A549 (cell line): ENCODE measurements at regions not wholly inside any gene's neighbourhood (a gene's known extent, or its start where the extent isn't known, plus 50 kb on each side); places are given as distances from the start of the nearest gene placed in this dataset.
"Not testable (repeated sequence)": the region's sequence is repeated elsewhere in the genome, so short reads cannot be mapped to it uniquely, and the experiment has no call there.

Experiments used
- ATAC-seq, 2 experiments: fragments of 200-7000 bp in 1 of 2; fragments of >200 bp in 1 of 2; cut with Nextera tagmentation in 1 of 2; cut with Tn5 transposase in 1 of 2; 3 replicates each; pipeline versions ENCODE4 v1.8.0 to v1.9.1; 2018 to 2020; ENCODE audit warnings: mild to moderate bottlenecking in 1 of 2, moderate library complexity in 1 of 2
- CTCF ChIA-PET: fragments of 300-600 bp; sonication (Branson Sonifier 250); formaldehyde crosslinking; extraction: SDS; loops from one replicate; lab custom pipeline; 2021; ENCODE audit warnings: antibody characterized with exemption, inconsistent platforms; lab: Yijun Ruan, JAX
- POLR2A ChIA-PET: fragments of 350-600 bp; formaldehyde crosslinking; extraction: SDS; loops from one replicate; lab custom pipeline; 2021; ENCODE audit warnings: antibody characterized with exemption, inconsistent platforms; lab: Yijun Ruan, JAX
- DNase-seq, 2 experiments: peaks; one replicate each; pipeline versions ENCODE4 v3.0.0 to v3.0.0-alpha.2; 2011 to 2016; ENCODE audit warnings: low read depth in 1 of 2, low spot score in 1 of 2
- FAIRE-seq: peaks from 2 replicates; lab custom pipeline; 2011; peaks lifted over from hg19 to GRCh38; lab: Jason Lieb, UNC
- H3K27ac ChIP-seq, 2 experiments: fragments of >200 bp; sonication (Bioruptor Twin); formaldehyde crosslinking; 3 replicates each; pipeline ENCODE4 v1.5.1; 2016 to 2017
- H3K4me1 ChIP-seq: fragments of >200 bp; sonication (Bioruptor Twin); formaldehyde crosslinking; 3 replicates; pipeline ENCODE4 v1.6.1; 2016
- H3K4me2 ChIP-seq: fragments of >200 bp; sonication (Bioruptor Twin); formaldehyde crosslinking; 3 replicates; pipeline ENCODE4 v1.6.1; 2016
- H3K4me3 ChIP-seq: fragments of >200 bp; sonication (Bioruptor Twin); formaldehyde crosslinking; 3 replicates; pipeline ENCODE4 v1.5.1; 2016
- H3K9me3 ChIP-seq: fragments of >200 bp; sonication (Bioruptor Twin); formaldehyde crosslinking; 3 replicates; pipeline ENCODE4 v1.6.1; 2016
- ATOH8 ChIP-seq: fragments of 250-450 bp; sonication (Bioruptor Pico); IDR thresholded peaks from 2 replicates; pipeline ENCODE4 v1.5.0; 2020; ENCODE audit warnings: low read depth, mild to moderate bottlenecking, moderate library complexity
- CBX2 ChIP-seq: fragments of 200-600 bp; sonication (generic); IDR thresholded peaks from 2 replicates; pipeline ENCODE4 v1.6.1; 2016; ENCODE audit warnings: low read depth, mild to moderate bottlenecking, borderline replicate concordance
- CTCF ChIP-seq: fragments of >200 bp; sonication (Bioruptor Twin); formaldehyde crosslinking; IDR thresholded peaks from 3 replicates; pipeline ENCODE4 v1.5.1; 2016
- EHMT2 ChIP-seq: fragments of 200-600 bp; sonication (generic); IDR thresholded peaks from 2 replicates; pipeline ENCODE4 v1.6.1; 2016; ENCODE audit warnings: antibody characterized with exemption, low read depth, mild to moderate bottlenecking, moderate library complexity
- EP300 ChIP-seq, 2 experiments: fragments of >200 bp; sonication (Bioruptor Twin); formaldehyde crosslinking; IDR thresholded peaks; 2 replicates in 1 of 2; 3 replicates in 1 of 2; pipeline ENCODE4 v1.6.1; 2016 to 2017
- ESRRA ChIP-seq: fragments of 150-350 bp; IDR thresholded peaks from 2 replicates; pipeline ENCODE4 v1.6.1; 2014; ENCODE audit warnings: mild to moderate bottlenecking, low read length, borderline replicate concordance
- FOSB ChIP-seq: fragments of 250-450 bp; sonication (Bioruptor Pico); IDR thresholded peaks from 2 replicates; pipeline ENCODE4 v1.5.0; 2020; ENCODE audit warnings: mild to moderate bottlenecking, moderate library complexity
- HES2 ChIP-seq: fragments of >200 bp; sonication (Bioruptor Twin); formaldehyde crosslinking; IDR thresholded peaks from 2 replicates; pipeline ENCODE4 v1.6.1; 2016
- HEYL ChIP-seq: fragments of 250-450 bp; sonication (Bioruptor Pico); IDR thresholded peaks from 2 replicates; pipeline ENCODE4 v1.8.0; 2021; ENCODE audit warnings: mild to moderate bottlenecking, moderate library complexity
- HOXB13 ChIP-seq: fragments of 250-450 bp; sonication (Bioruptor Pico); IDR thresholded peaks from 2 replicates; pipeline ENCODE4 v1.5.0; 2020; ENCODE audit warnings: low read depth, mild to moderate bottlenecking, moderate library complexity
- HOXB5 ChIP-seq: fragments of 250-450 bp; sonication (Bioruptor Pico); IDR thresholded peaks from 2 replicates; pipeline ENCODE4 v1.5.0; 2020; ENCODE audit warnings: mild to moderate bottlenecking, moderate library complexity
- JUN ChIP-seq, 2 experiments: fragments of >200 bp; sonication (Bioruptor Twin); formaldehyde crosslinking; IDR thresholded peaks; 2 replicates in 1 of 2; 3 replicates in 1 of 2; pipeline ENCODE4 v1.6.1; 2016 to 2017
- KDM5A ChIP-seq: fragments of 200-600 bp; sonication (generic); IDR thresholded peaks from 2 replicates; pipeline ENCODE4 v1.6.1; 2016; ENCODE audit warnings: antibody characterized with exemption, mild to moderate bottlenecking
- MAFK ChIP-seq: fragments of 450-650 bp; IDR thresholded peaks from 2 replicates; pipeline ENCODE4 v1.6.1; 2014; ENCODE audit not compliant: partially characterized antibody
- PBX3 ChIP-seq: IDR thresholded peaks from 2 replicates; pipeline ENCODE4 v1.6.1; 2012
- SREBF2 ChIP-seq: fragments of 450-650 bp; IDR thresholded peaks from 2 replicates; pipeline ENCODE4 v1.6.1; 2014; ENCODE audit warnings: mild to moderate bottlenecking, moderate library complexity
- ZNF302 ChIP-seq: fragments of 250-450 bp; sonication (Bioruptor Pico); IDR thresholded peaks from 2 replicates; pipeline ENCODE4 v1.9.0; 2021; ENCODE audit warnings: inconsistent platforms, mild to moderate bottlenecking, moderate library complexity
- WGBS: methylation state at CpG from one replicate; pipeline ENCODE4 v1.1.6; 2017; ENCODE audit errors: missing lambda C conversion rate; 5-methylcytosine and 5-hydroxymethylcytosine counted together

- ChIA-PET POLR2A (no interaction called here), CTCF (interaction anchor here (0.7 to 1.8 kb wide), 3 partner anchors 49 to 331 kb away, joined by 3 to 5 read pairs (median 5); no protein-coding TSS in a partner anchor)
- no peaks in the 10 kb centered on the region for H3K4me1 ChIP-seq
Observed at GRCh38 chr17:21505819-21506815, 130.0 kb downstream of the KCNJ12 start.

GRCh38 chr17:21507806-21508205 lies 131.6 kb downstream of the KCNJ12 start:
- FAIRE-seq: peak; percentile 96
- CTCF ChIA-PET: interaction anchor here (0.7 to 10.3 kb wide), 2 partner anchors 52 to 353 kb away, joined by 3 to 189 read pairs; no protein-coding TSS in a partner anchor
- ATAC-seq, POLR2A ChIA-PET, H3K4me1 ChIP-seq, H3K4me2 ChIP-seq, H3K9me3 ChIP-seq, H3K27ac ChIP-seq, DNase-seq, H3K4me3 ChIP-seq: not testable (repeated sequence)
- WGBS: 60% methylated on average over 4 of the region's 4 CpGs

More at GRCh38 chr17:21505819-21506815, 130.0 kb downstream of the KCNJ12 start:
- 77% methylated on average over 33 of the region's 37 CpGs for WGBS
- DNase-seq: no peak
- Histone ChIP-seq H3K4me3 (no peak overlapping the region), H3K4me2 (no peak overlapping the region), H3K9me3 (no peaks in the 10 kb centered on the region), H3K27ac (no peak overlapping the region)
- no peak for TF ChIP-seq MAFK
- TF ChIP-seq HOXB13 (CRISPR knock-in tag): no peak
- TF ChIP-seq EHMT2: no peak
- TF ChIP-seq PBX3: no peak
- no peak for TF ChIP-seq KDM5A
- no peak for TF ChIP-seq CBX2
- TF ChIP-seq HES2: no peak
- no peak for FAIRE-seq
- no peak for ATAC-seq

- no peak for FAIRE-seq
- CTCF ChIA-PET: interaction anchor here (0.7 to 10.3 kb wide), 4 partner anchors 11 to 353 kb away, joined by 3 to 189 read pairs (median 62); no protein-coding TSS in a partner anchor
Observed at GRCh38 chr17:21508211-21508610, 132.1 kb downstream of the KCNJ12 start.

GRCh38 chr17:21509356-21509755 lies 133.2 kb downstream of the KCNJ12 start:
- H3K27ac ChIP-seq, POLR2A ChIA-PET, H3K4me3 ChIP-seq, H3K4me1 ChIP-seq, ATAC-seq, DNase-seq, H3K4me2 ChIP-seq, H3K9me3 ChIP-seq: not testable (repeated sequence)
- CTCF ChIA-PET: interaction anchor here (1.5 to 10.3 kb wide), 4 partner anchors 10 to 390 kb away, joined by 3 to 189 read pairs (median 66); no protein-coding TSS in a partner anchor
- FAIRE-seq: peak; percentile 86
- 18% methylated on average over 1 of the region's 1 CpG for WGBS

More at GRCh38 chr17:21508211-21508610, 132.1 kb downstream of the KCNJ12 start:
- no peak for DNase-seq
- no peaks in the 10 kb centered on the region; the same call in 2 of the 3 replicates for H3K4me1 ChIP-seq
- H3K4me3 ChIP-seq: no peak overlapping the region
- no peak for TF ChIP-seq HEYL (CRISPR knock-in tag)
- H3K4me2 ChIP-seq: no peak overlapping the region
- POLR2A ChIA-PET: no interaction called here
- no peak for ATAC-seq
- H3K9me3 ChIP-seq: no peaks in the 10 kb centered on the region
- H3K27ac ChIP-seq: no peak overlapping the region
- 67% methylated on average over 2 of the region's 2 CpGs for WGBS

- TF ChIP-seq HES2 (no peak), ESRRA (no peak), ZNF302 (no peak), CTCF (no peak), SREBF2 (no peak), HEYL (CRISPR knock-in tag) (no peak), HOXB5 (CRISPR knock-in tag) (no peak), FOSB (no peak), EP300 (IDR thresholded peaks at IDR 0.05) (no peak), JUN (IDR thresholded peaks at IDR 0.05) (no peak), ATOH8 (CRISPR knock-in tag) (no peak)
- CTCF ChIA-PET: interaction anchor here (0.6 to 10.3 kb wide), 49 partner anchors 11 to 710 kb away, joined by 3 to 189 read pairs (median 5); partner anchors contain the start of genes DHRS7B, NATD1 and USP22
- POLR2A ChIA-PET: interaction anchor here (0.7 to 1.1 kb wide), 2 partner anchors 54 to 224 kb away, joined by 3 read pairs; no protein-coding TSS in a partner anchor
- Histone ChIP-seq H3K4me3 (peak overlapping the region; percentile 43), H3K27ac (peak overlapping the region; percentile 24 to 79; a peak in 5 of 6 replicates), H3K4me1 (no peaks in the 10 kb centered on the region; the same call in 2 of the 3 replicates), H3K9me3 (no peaks in the 10 kb centered on the region), H3K4me2 (peak overlapping the region; percentile 83)
- peak; percentile 63 for FAIRE-seq
- 54% methylated on average over 14 of the region's 14 CpGs for WGBS
- ATAC-seq: peak in 1 of 2 experiments; percentile 18; a peak in 2 of 6 replicates
- no peak for DNase-seq
Observed at GRCh38 chr17:21510686-21511362, 134.7 kb downstream of the KCNJ12 start.
